OCI-LY1 (cell line): ENCODE measurements at regions not wholly inside any gene's neighbourhood (a gene's known extent, or its start where the extent isn't known, plus 50 kb on each side); places are given as distances from the start of the nearest gene placed in this dataset.

ENCODE experiments used
- H2AFZ ChIP-seq: fragments of 200-600 bp; sonication (generic), shearing (Covaris generic); 2 replicates; pipeline ENCODE4 v1.6.0; 2014; ENCODE audit warnings: antibody characterized with exemption, mild to moderate bottlenecking, low read length
- H3F3A ChIP-seq: fragments of 200-600 bp; sonication (generic), shearing (Covaris generic); 2 replicates; pipeline ENCODE4 v1.6.0; 2014; ENCODE audit warnings: mild to moderate bottlenecking, antibody characterized with exemption, low read length, moderate library complexity; ENCODE audit not compliant: insufficient read depth
- H3K27ac ChIP-seq: fragments of 200-600 bp; sonication (generic); 2 replicates; pipeline ENCODE4 v1.5.1; 2014; ENCODE audit warnings: low read length, mixed run types, mild to moderate bottlenecking, low read depth; ENCODE audit not compliant: poor library complexity, severe bottlenecking
- H3K27me3 ChIP-seq: fragments of 200-600 bp; sonication (generic); 2 replicates; pipeline ENCODE4 v1.6.0; 2014; ENCODE audit warnings: antibody characterized with exemption, mild to moderate bottlenecking, low read length, moderate library complexity; ENCODE audit not compliant: insufficient read depth
- H3K36me3 ChIP-seq: fragments of 200-600 bp; sonication (generic); 2 replicates; pipeline ENCODE4 v1.6.1; 2014; ENCODE audit warnings: mild to moderate bottlenecking, antibody characterized with exemption, low read length, moderate library complexity, mixed read lengths; ENCODE audit not compliant: insufficient read depth
- H3K4me1 ChIP-seq: fragments of 200-600 bp; sonication (generic); 2 replicates; pipeline ENCODE4 v1.5.1; 2014; ENCODE audit warnings: mild to moderate bottlenecking, low read length, moderate library complexity; ENCODE audit not compliant: insufficient read depth, severe bottlenecking
- H3K4me2 ChIP-seq: fragments of 200-600 bp; sonication (generic), shearing (Covaris generic); 2 replicates; pipeline ENCODE4 v1.6.1; 2014; ENCODE audit warnings: low read length
- H3K4me3 ChIP-seq: fragments of 200-600 bp; sonication (generic); 2 replicates; pipeline ENCODE4 v1.5.1; 2014; ENCODE audit warnings: low read length, low read depth, mild to moderate bottlenecking, mixed read lengths; ENCODE audit not compliant: poor library complexity, severe bottlenecking
- H3K79me2 ChIP-seq: fragments of 200-600 bp; shearing (Covaris generic); 2 replicates; pipeline ENCODE4 v1.6.1; 2016; ENCODE audit warnings: mixed run types, low read length, mixed read lengths; ENCODE audit not compliant: insufficient read depth
- H3K9ac ChIP-seq: fragments of 200-600 bp; sonication (generic), shearing (Covaris generic); 2 replicates; pipeline ENCODE4 v1.6.1; 2014; ENCODE audit warnings: mild to moderate bottlenecking, low read length, mixed read lengths
- H3K9me2 ChIP-seq: fragments of 200-600 bp; sonication (generic), shearing (Covaris generic); 2 replicates; pipeline ENCODE4 v1.6.1; 2014; ENCODE audit warnings: low read depth, mild to moderate bottlenecking, low read length, mixed read lengths
- H3K9me3 ChIP-seq: fragments of 200-600 bp; shearing (Covaris generic); 2 replicates; pipeline ENCODE4 v1.6.1; 2014; ENCODE audit warnings: low read length, mixed read lengths
- H4K20me1 ChIP-seq: fragments of 200-600 bp; sonication (generic), shearing (Covaris generic); 2 replicates; pipeline ENCODE4 v1.6.0; 2016; ENCODE audit warnings: mild to moderate bottlenecking, low read length; ENCODE audit not compliant: insufficient read depth
- CTCF ChIP-seq: fragments of 200-600 bp; sonication (generic), shearing (Covaris generic); IDR thresholded peaks from 2 replicates; pipeline ENCODE4 v1.5.1; 2017; ENCODE audit warnings: mild to moderate bottlenecking, antibody characterized with exemption, low read length, moderate library complexity, mixed read lengths
- EZH2 ChIP-seq: fragments of 200-600 bp; sonication (generic), shearing (Covaris generic); IDR thresholded peaks from 2 replicates; pipeline ENCODE4 v1.8.0; 2017; ENCODE audit warnings: borderline replicate concordance, mixed run types, mild to moderate bottlenecking, antibody characterized with exemption, low read length, moderate library complexity, mixed read lengths

- Histone ChIP-seq H3K36me3 (no peaks in the 10 kb centered on the region), H3K4me3 (no peak overlapping the region), H3F3A (no peaks in the 10 kb centered on the region), H3K9me2 (no peaks in the 10 kb centered on the region), H3K9me3 (no peaks in the 10 kb centered on the region), H3K27me3 (no peaks in the 10 kb centered on the region), H3K27ac (no peak overlapping the region), H3K4me2 (no peak overlapping the region), H2AFZ (no peak overlapping the region), H4K20me1 (no peaks in the 10 kb centered on the region), H3K79me2 (no peaks in the 10 kb centered on the region), H3K4me1 (no peaks in the 10 kb centered on the region), H3K9ac (no peak overlapping the region)
- TF ChIP-seq CTCF (no peak), EZH2 (no peak)
Observed at GRCh38 chr9:88075506-88075905, 62.8 kb downstream of the SPATA31C2 start.

GRCh38 chr9:88074931-88075330, 63.3 kb downstream of the SPATA31C2 start:
- Histone ChIP-seq H4K20me1 (no peaks in the 10 kb centered on the region), H3K79me2 (no peaks in the 10 kb centered on the region), H3K9ac (no peak overlapping the region), H2AFZ (no peak overlapping the region), H3K4me3 (no peak overlapping the region), H3K4me1 (no peaks in the 10 kb centered on the region), H3K9me3 (no peaks in the 10 kb centered on the region), H3K27ac (no peak overlapping the region), H3K36me3 (no peaks in the 10 kb centered on the region), H3K27me3 (no peaks in the 10 kb centered on the region), H3K9me2 (no peaks in the 10 kb centered on the region), H3F3A (no peaks in the 10 kb centered on the region), H3K4me2 (no peak overlapping the region)
- TF ChIP-seq EZH2 = no peak
- TF ChIP-seq CTCF = no peak

GRCh38 chr9:88072831-88073375, 65.4 kb downstream of the SPATA31C2 start:
- Histone ChIP-seq H3K27ac (no peak overlapping the region), H3K9me2 (no peaks in the 10 kb centered on the region), H3K9ac (no peak overlapping the region)

More at GRCh38 chr9:88072831-88073375, 65.4 kb downstream of the SPATA31C2 start:
- H3K36me3 ChIP-seq = no peaks in the 10 kb centered on the region
- no peak for TF ChIP-seq EZH2
- TF ChIP-seq CTCF = no peak
- no peak overlapping the region for H3K4me2 ChIP-seq
- no peaks in the 10 kb centered on the region for H3K27me3 ChIP-seq
- no peaks in the 10 kb centered on the region for H3K9me3 ChIP-seq
- no peak overlapping the region for H2AFZ ChIP-seq
- H3K4me1 ChIP-seq = no peaks in the 10 kb centered on the region
- no peaks in the 10 kb centered on the region for H3K79me2 ChIP-seq
- no peaks in the 10 kb centered on the region for H4K20me1 ChIP-seq
- no peaks in the 10 kb centered on the region for H3F3A ChIP-seq
- no peak overlapping the region for H3K4me3 ChIP-seq
